Sigmoid colon (tissue), 4 donors: ENCODE measurements at regions not wholly inside any gene's neighbourhood (a gene's known extent, or its start where the extent isn't known, plus 50 kb on each side); places are given as distances from the start of the nearest gene placed in this dataset.

Experiments used
- CTCF ChIP-seq, 4 experiments: fragments of 450-650 bp in 3 of 4; fragments of 200-600 bp in 1 of 4; IDR thresholded peaks; one replicate each; pipeline ENCODE4 v1.5.1; 2016 to 2019; ENCODE audit warnings: antibody characterized with exemption in 4 of 4, mild to moderate bottlenecking in 3 of 4, moderate library complexity in 2 of 4
- EP300 ChIP-seq, 4 donors: sonication (generic); formaldehyde crosslinking; IDR thresholded peaks; one replicate each; pipeline ENCODE4 v1.6.1; 2017; ENCODE audit warnings: antibody characterized with exemption in 4 of 4
- POLR2A ChIP-seq, 2 donors: fragments of 450-650 bp; IDR thresholded peaks; one replicate each; pipeline ENCODE4 v1.6.1; 2016; ENCODE audit warnings: antibody characterized with exemption in 2 of 2, mild to moderate bottlenecking in 2 of 2, moderate library complexity in 2 of 2

DNA sequence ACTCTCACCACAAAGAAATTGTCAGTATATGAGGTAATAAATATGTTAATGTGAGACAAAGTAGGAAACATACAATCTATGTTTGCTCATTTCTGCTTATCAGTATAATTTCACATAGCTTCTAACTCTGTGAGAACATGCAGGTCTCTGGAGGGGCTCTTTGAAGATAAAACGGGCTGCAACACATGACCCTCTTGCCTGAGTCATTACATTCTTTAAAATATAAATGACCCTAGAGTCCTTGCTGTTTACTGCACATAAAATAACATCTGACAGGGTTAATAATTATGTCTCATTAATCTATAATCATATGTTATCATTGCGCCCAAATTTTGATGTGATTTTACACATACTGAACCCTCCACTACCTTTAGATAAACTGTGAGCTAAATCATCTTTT lies 681.5 kb downstream of the ARAP2 start:
- TF ChIP-seq EP300 (IDR thresholded peaks at IDR 0.05) (no peak), POLR2A (IDR thresholded peaks at IDR 0.05) (no peak), CTCF (IDR thresholded peaks at IDR 0.05) (no peak)
